ENCODE measurements at regions not wholly inside any gene's neighbourhood (a gene's known extent, or its start where the extent isn't known, plus 50 kb on each side); places are given as distances from the start of the nearest gene placed in this dataset.

DNA sequence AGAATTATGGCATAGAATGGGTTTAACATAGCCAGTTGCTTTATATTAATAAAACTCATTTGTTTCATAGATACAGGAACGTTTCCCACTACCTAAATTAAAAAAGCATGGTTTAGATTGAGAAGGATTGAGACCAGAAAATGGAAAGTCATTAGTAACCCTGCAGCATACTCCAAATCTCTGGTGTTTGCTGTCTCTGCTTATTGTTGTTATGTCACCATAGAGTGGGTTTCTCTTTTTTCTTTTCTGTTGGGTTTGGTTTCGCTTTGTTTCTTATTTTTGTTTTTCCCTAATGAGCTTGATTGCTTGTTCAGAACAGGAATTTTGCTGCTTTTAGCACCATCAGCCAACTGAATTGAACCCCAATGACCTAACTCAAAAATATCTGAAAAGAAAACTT, 1034.8 kb downstream of the MAT2B start:
- Histone ChIP-seq H3K4me3 (ENCODE audit: control extremely low read depth in 1 of 5, extremely low read depth in 1 of 5, insufficient read depth in 1 of 5, low read depth in 2 of 5, low read length in 4 of 5) (no peak overlapping the region), H4K20me1 (ENCODE audit: control insufficient read depth, insufficient read depth, low read length, poor library complexity, severe bottlenecking) (no peaks in the 10 kb centered on the region), H3K4me1 (ENCODE audit: control insufficient read depth in 2 of 2, insufficient read depth in 2 of 2, low read length in 2 of 2) (no peaks in the 10 kb centered on the region), H3K27ac (ENCODE audit: low read length in 2 of 2) (no peak overlapping the region), H3K4me2 (replicated peaks; ENCODE audit: low read depth, low read length, poor library complexity, severe bottlenecking) (no peak overlapping the region), H3K79me2 (ENCODE audit: control insufficient read depth, insufficient read depth, low read length) (no peaks in the 10 kb centered on the region), H3K36me3 (replicated peaks in 1 of 2; ENCODE audit: control extremely low read depth in 1 of 2, control insufficient read depth in 1 of 2, extremely low read depth in 1 of 2, insufficient read depth in 2 of 2, low read length in 1 of 2) (no peaks in the 10 kb centered on the region), H3K27me3 (replicated peaks in 1 of 4; ENCODE audit: control extremely low read depth in 1 of 4, control insufficient read depth in 3 of 4, insufficient read depth in 4 of 4, low read length in 3 of 4) (no peaks in the 10 kb centered on the region), H2AFZ (ENCODE audit: insufficient read depth, low read depth, low read length, poor library complexity, severe bottlenecking) (no peak overlapping the region), H3K9me3 (ENCODE audit: control extremely low read depth in 1 of 3, control insufficient read depth in 2 of 3, insufficient read depth in 1 of 3, low read length in 2 of 3) (no peaks in the 10 kb centered on the region), H3K9ac (ENCODE audit: low read length) (no peak overlapping the region)
- DNase-seq (no peak), ATAC-seq (ENCODE audit: low read depth) (no peak)
- no peak overlapping the region for H3K27ac Mint-ChIP-seq
- no peak overlapping the region for H3K4me3 Mint-ChIP-seq
- intact Hi-C loops (cut with micrococcal nuclease), result no loop called here
- no CpG with 5 or more reads among the region's 2 CpGs for WGBS (ENCODE audit: insufficient coverage)
- no peaks in the 10 kb centered on the region for H3K4me1 Mint-ChIP-seq
- H3K9me3 Mint-ChIP-seq (ENCODE audit: insufficient read depth), result no peaks in the 10 kb centered on the region
- H3K27me3 Mint-ChIP-seq, result no peaks in the 10 kb centered on the region
- POLR2A ChIA-PET, result no interaction called here
- CTCF ChIA-PET, result no interaction called here
- TF ChIP-seq CTCF (IDR thresholded peaks at IDR 0.05) (no peak), EZH2 (IDR thresholded peaks at IDR 0.05; ENCODE audit: borderline replicate concordance, insufficient read depth, low read depth, low read length, poor library complexity, severe bottlenecking) (no peak)

DNA sequence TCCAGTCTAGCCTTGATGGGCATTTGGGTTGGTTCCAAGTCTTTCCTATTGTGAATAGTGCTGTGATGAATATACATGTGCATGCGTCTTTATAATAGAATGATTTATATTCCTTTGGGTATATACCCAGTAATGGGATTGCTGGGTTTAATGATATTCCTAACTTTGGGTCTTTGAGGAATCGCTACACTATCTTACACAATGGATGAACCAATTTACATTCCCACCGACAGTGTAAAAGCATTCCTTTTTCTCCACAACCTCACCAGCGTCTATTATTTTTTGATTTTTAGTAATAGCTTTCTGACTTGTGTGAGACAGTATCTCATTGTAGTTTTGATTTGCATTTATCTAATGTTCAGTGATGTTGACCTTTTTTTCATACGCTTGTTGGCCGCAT, 1040.1 kb downstream of the MAT2B start:
- H3K4me1 Mint-ChIP-seq, result no peaks in the 10 kb centered on the region
- no peaks in the 10 kb centered on the region for H3K27me3 Mint-ChIP-seq
- ChIA-PET CTCF (no interaction called here), POLR2A (no interaction called here)
- no peaks in the 10 kb centered on the region for H3K9me3 ChIP-seq (ENCODE audit: control extremely low read depth in 1 of 3, control insufficient read depth in 2 of 3, insufficient read depth in 1 of 3, low read length in 2 of 3)
- H3K36me3 ChIP-seq (replicated peaks in 1 of 2; ENCODE audit: control extremely low read depth in 1 of 2, control insufficient read depth in 1 of 2, extremely low read depth in 1 of 2, insufficient read depth in 2 of 2, low read length in 1 of 2), result no peaks in the 10 kb centered on the region
- H3K4me2 ChIP-seq (replicated peaks; ENCODE audit: low read depth, low read length, poor library complexity, severe bottlenecking), result no peak overlapping the region
- H3K4me3 Mint-ChIP-seq, result no peak overlapping the region
- no peak for ATAC-seq (ENCODE audit: low read depth)
- TF ChIP-seq EZH2 (IDR thresholded peaks at IDR 0.05; ENCODE audit: borderline replicate concordance, insufficient read depth, low read depth, low read length, poor library complexity, severe bottlenecking), result no peak
- TF ChIP-seq CTCF (IDR thresholded peaks at IDR 0.05), result no peak
- H3K4me1 ChIP-seq (ENCODE audit: control insufficient read depth in 2 of 2, insufficient read depth in 2 of 2, low read length in 2 of 2), result no peaks in the 10 kb centered on the region
- no peaks in the 10 kb centered on the region for H3K27me3 ChIP-seq (replicated peaks in 1 of 4; ENCODE audit: control extremely low read depth in 1 of 4, control insufficient read depth in 3 of 4, insufficient read depth in 4 of 4, low read length in 3 of 4)
- no peak overlapping the region for H3K27ac Mint-ChIP-seq
- no peak overlapping the region for H2AFZ ChIP-seq (ENCODE audit: insufficient read depth, low read depth, low read length, poor library complexity, severe bottlenecking)
- no peak overlapping the region for H3K9ac ChIP-seq (ENCODE audit: low read length)
- H3K79me2 ChIP-seq (ENCODE audit: control insufficient read depth, insufficient read depth, low read length), result no peaks in the 10 kb centered on the region
- WGBS (ENCODE audit: insufficient coverage), result 100% methylated on average over 1 of the region's 6 CpGs
- H4K20me1 ChIP-seq (ENCODE audit: control insufficient read depth, insufficient read depth, low read length, poor library complexity, severe bottlenecking), result no peaks in the 10 kb centered on the region
- no peak overlapping the region for H3K27ac ChIP-seq (ENCODE audit: low read length in 2 of 2)
- intact Hi-C loops (cut with micrococcal nuclease), result no loop called here
- no peak for DNase-seq
- no peak overlapping the region for H3K4me3 ChIP-seq (ENCODE audit: control extremely low read depth in 1 of 5, extremely low read depth in 1 of 5, insufficient read depth in 1 of 5, low read depth in 2 of 5, low read length in 4 of 5)
- no peaks in the 10 kb centered on the region for H3K9me3 Mint-ChIP-seq (ENCODE audit: insufficient read depth)
